Peyer's patch (tissue), 4 donors: ENCODE measurements at regions not wholly inside any gene's neighbourhood (a gene's known extent, or its start where the extent isn't known, plus 50 kb on each side); places are given as distances from the start of the nearest gene placed in this dataset.

Experiments used
- CTCF ChIP-seq, 6 experiments: fragments of 450-650 bp in 4 of 6; fragments of 200-600 bp in 2 of 6; sonication (generic) in 1 of 6; IDR thresholded peaks; one replicate each; pipeline ENCODE4 v1.5.1; 2017 to 2019; ENCODE audit warnings: antibody characterized with exemption in 6 of 6, mild to moderate bottlenecking in 3 of 6, moderate library complexity in 1 of 6
- POLR2A ChIP-seq, 2 donors: fragments of 450-650 bp; IDR thresholded peaks; one replicate each; pipeline ENCODE4 v1.5.1; 2017; ENCODE audit warnings: antibody characterized with exemption in 2 of 2, mild to moderate bottlenecking in 2 of 2, moderate library complexity in 2 of 2

DNA sequence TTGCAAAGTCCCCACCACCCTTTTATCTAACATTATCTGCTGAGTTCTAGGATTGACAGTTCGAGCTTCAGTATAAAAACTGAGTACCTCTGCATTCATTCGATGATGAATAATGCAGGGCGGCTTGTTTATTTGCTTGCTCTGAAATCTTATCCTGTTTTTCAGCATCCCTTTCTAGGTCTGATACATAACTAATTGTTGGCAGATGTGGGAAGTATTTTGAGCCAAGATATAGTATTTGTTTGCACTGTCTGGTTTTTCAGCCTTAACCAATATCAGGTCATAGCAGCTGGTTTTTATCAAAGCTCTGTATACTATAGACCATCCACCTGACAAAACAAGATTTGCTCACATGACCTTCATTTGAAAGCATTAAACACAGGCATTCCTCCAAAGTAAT lies 161.4 kb downstream of the TFEC start:
- no peak for TF ChIP-seq CTCF (IDR thresholded peaks at IDR 0.05)
- TF ChIP-seq POLR2A (IDR thresholded peaks at IDR 0.05): no peak
